ENCODE measurements at regions not wholly inside any gene's neighbourhood (a gene's known extent, or its start where the extent isn't known, plus 50 kb on each side); places are given as distances from the start of the nearest gene placed in this dataset.

DNA sequence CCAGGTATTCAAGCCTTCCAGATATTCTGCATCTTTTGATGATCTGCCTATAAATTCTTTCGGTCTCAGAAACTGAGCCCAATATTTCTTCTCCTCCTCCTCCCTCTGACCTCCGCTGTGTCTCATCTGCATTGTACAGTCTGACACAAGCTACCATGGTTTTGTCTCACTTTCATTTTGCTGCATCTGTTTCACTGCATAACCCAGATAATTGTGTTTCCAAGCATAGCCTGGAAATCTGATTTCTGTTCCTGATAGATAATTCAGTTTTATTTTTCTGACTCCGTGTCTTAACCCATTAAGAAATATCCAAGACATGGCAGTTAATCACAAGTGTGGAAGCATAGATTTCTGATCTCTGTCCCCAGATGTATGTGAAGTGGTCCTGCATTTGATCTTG, 374.2 kb upstream of the SEMA3A start:
- H3K9me3 ChIP-seq: no peaks in the 10 kb centered on the region
- ATAC-seq (no peak), DNase-seq (no peak)
- no peak overlapping the region for H3K4me3 ChIP-seq
- H3K27me3 ChIP-seq: no peaks in the 10 kb centered on the region
- no peaks in the 10 kb centered on the region for H3K36me3 ChIP-seq
- no peaks in the 10 kb centered on the region for H3K4me1 ChIP-seq
- 51% methylated on average over 3 of the region's 3 CpGs for WGBS (ENCODE audit: insufficient coverage, low coverage, low lambda C conversion rate, missing lambda C conversion rate)
- TF ChIP-seq POLR2A (IDR thresholded peaks at IDR 0.05): no peak
- no peak for TF ChIP-seq CTCF (IDR thresholded peaks at IDR 0.05)
- H3K27ac ChIP-seq: no peak overlapping the region
- intact Hi-C loops (cut with DNase I): no loop called here

DNA sequence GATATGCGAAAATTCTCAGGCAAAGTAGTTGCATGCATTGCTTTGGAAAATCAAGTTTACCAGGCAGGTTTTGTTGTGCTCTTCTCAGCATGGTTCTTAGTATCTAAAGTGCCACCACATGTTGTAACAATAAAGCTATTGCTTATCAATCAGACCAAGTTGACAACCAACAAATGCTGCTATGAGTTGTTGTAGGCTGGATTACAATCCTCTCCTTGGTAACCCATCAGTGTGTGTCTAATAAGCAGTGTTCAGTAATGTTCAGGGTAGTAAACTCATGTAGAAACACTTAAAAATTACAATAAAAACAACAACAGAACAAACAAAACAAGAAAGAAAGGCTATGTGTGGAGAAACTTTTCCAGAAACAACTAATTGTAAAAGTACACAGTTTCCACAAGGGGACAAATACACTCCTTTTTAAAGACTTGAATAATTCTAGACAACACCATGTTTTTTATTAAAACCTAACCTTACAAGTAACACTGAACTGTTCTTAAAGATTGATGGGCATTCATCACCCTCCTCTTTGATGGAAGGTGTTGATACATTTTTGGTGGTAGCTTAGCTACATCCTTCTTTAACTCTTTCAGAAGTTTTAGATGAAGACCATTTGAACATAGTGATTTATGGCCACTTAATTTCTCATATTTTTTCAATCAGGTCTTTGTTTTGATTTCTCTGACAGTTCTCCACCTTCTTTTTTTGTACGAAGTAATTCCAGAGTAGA, 370.9 kb upstream of the SEMA3A start:
- intact Hi-C loops (cut with DNase I): no loop called here
- Histone ChIP-seq H3K36me3 (no peaks in the 10 kb centered on the region), H3K9me3 (no peaks in the 10 kb centered on the region), H3K4me3 (no peak overlapping the region), H3K27ac (no peak overlapping the region), H3K27me3 (no peaks in the 10 kb centered on the region), H3K4me1 (no peaks in the 10 kb centered on the region)
- no peak for TF ChIP-seq POLR2A (IDR thresholded peaks at IDR 0.05)
- no peak for DNase-seq
- 54% methylated on average over 2 of the region's 2 CpGs for WGBS (ENCODE audit: insufficient coverage, low coverage, low lambda C conversion rate, missing lambda C conversion rate)
- no peak for ATAC-seq

DNA sequence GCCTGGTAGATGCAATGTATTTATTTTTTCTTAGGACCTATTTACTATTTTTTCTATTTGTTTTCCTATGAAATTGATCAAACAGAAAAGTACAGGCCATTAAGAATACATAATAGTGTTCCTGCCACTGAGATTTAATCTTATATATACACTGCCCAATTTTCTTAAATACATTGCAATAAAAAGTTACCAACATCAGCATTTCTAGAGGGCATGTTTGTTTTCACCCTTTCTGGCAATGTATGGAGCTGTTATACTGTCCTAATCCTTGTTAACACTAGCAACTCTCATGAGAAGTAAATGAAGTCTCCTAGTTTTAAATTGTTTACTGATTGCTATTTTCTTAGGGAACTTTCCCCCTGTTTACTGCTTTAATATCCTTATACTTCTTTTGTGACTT, 359.1 kb upstream of the SEMA3A start:
- no peak overlapping the region for H3K4me3 ChIP-seq
- H3K36me3 ChIP-seq: no peaks in the 10 kb centered on the region
- no peaks in the 10 kb centered on the region for H3K27me3 ChIP-seq
- no peak overlapping the region for H3K27ac ChIP-seq
- ATAC-seq: no peak
- H3K4me1 ChIP-seq: no peaks in the 10 kb centered on the region
- no peak for TF ChIP-seq POLR2A (IDR thresholded peaks at IDR 0.05)
- no peak for TF ChIP-seq CTCF (IDR thresholded peaks at IDR 0.05)
- no peaks in the 10 kb centered on the region for H3K9me3 ChIP-seq
- intact Hi-C loops (cut with DNase I): no loop called here
- no peak for DNase-seq

- H3K4me1 ChIP-seq: no peaks in the 10 kb centered on the region
- WGBS (ENCODE audit: insufficient coverage, low coverage, low lambda C conversion rate, missing lambda C conversion rate): 5% methylated on average over 1 of the region's 1 CpG
- ATAC-seq (no peak), DNase-seq (no peak)
- intact Hi-C loops (cut with DNase I): no loop called here
- no peaks in the 10 kb centered on the region for H3K9me3 ChIP-seq
- H3K27ac ChIP-seq: no peak overlapping the region
- TF ChIP-seq POLR2A (IDR thresholded peaks at IDR 0.05) (no peak), CTCF (IDR thresholded peaks at IDR 0.05) (no peak)
- H3K4me3 ChIP-seq: no peak overlapping the region
- H3K36me3 ChIP-seq: no peaks in the 10 kb centered on the region
- no peaks in the 10 kb centered on the region for H3K27me3 ChIP-seq
These were observed 354.8 kb upstream of the SEMA3A start for GRCh38 chr7:84549409-84549808.

DNA sequence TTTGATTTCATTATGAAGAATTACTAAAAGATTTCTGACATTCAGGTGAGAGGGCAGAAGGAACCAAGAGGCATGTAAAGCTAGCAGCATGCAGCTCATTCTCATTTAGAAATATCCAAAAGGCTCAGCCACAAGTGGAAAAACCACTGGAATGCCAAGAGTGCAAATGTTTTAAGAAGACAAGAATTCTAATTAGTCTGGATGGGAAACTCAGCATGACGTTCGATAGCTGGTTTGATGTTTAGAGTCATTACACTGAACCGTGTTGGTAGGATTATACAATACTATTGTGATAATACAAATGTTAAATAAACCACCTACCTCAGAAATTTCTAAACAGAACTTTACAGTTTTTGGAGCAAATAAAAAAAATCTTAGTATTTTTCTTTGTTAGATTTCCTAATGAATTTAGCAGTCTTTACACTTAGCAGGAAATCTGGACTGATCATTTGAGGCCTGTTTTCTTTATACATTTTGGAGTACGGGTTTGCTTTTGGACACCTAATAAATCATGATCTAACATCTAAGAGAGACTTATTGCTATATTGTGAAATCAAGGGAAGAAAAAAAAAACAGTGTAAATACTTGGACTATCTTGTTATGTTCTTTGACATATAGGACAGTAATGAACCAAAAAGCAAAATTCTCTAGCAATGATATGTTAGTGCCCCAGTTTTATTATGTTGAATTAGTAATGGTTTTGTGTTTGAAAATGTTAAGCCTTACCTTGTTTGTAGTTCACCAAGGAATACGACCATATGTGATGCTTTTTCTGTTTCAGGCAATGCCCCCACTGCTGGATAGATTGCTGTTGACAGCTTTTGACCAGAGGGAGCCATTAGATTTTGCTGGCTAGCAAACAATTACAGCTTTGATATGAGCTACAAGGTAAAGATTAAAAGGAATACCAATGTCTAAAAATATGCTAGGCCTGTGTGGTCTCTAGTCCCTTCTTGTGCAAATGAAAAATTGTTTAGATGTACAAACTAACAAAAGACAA, 354.1 kb upstream of the SEMA3A start:
- Histone ChIP-seq H3K4me1 (no peaks in the 10 kb centered on the region), H3K9me3 (no peaks in the 10 kb centered on the region), H3K27me3 (no peaks in the 10 kb centered on the region), H3K36me3 (no peaks in the 10 kb centered on the region), H3K27ac (no peak overlapping the region), H3K4me3 (no peak overlapping the region)
- WGBS (ENCODE audit: insufficient coverage, low coverage, low lambda C conversion rate, missing lambda C conversion rate): 50% methylated on average over 5 of the region's 5 CpGs
- intact Hi-C loops (cut with DNase I): no loop called here
- ATAC-seq (no peak), DNase-seq (no peak)
- TF ChIP-seq POLR2A (IDR thresholded peaks at IDR 0.05) (no peak), CTCF (IDR thresholded peaks at IDR 0.05) (no peak)

All from right lobe of liver (tissue), 6 donors.